GM12878 (cell line): ENCODE measurements at regions not wholly inside any gene's neighbourhood (a gene's known extent, or its start where the extent isn't known, plus 50 kb on each side); places are given as distances from the start of the nearest gene placed in this dataset.

ENCODE experiments used
- EZH2 ChIP-seq: IDR thresholded peaks from 2 replicates; pipeline ENCODE4 v1.6.1; 2012; ENCODE audit warnings: low read depth, mild to moderate bottlenecking, control low read depth, inconsistent platforms, low read length, borderline replicate concordance; ENCODE audit not compliant: control insufficient read depth
- MEF2A ChIP-seq: IDR thresholded peaks from 2 replicates; pipeline ENCODE4 v1.6.1; 2011; ENCODE audit warnings: low read depth, mild to moderate bottlenecking, low read length, moderate library complexity; ENCODE audit not compliant: insufficient read depth
- POLR2A ChIP-seq: IDR thresholded peaks from 2 replicates; pipeline ENCODE4 v1.6.1; 2011; ENCODE audit warnings: low read depth, mild to moderate bottlenecking, low read length
- SMAD1 ChIP-seq: fragments of 450-650 bp; IDR thresholded peaks from 2 replicates; pipeline ENCODE4 v1.6.1; 2018; ENCODE audit warnings: mild to moderate bottlenecking, low read depth; ENCODE audit not compliant: partially characterized antibody
- YY1 ChIP-seq: IDR thresholded peaks from 2 replicates; pipeline ENCODE4 v1.6.1; 2011; ENCODE audit warnings: low read depth, mild to moderate bottlenecking, low read length
- ZNF274 ChIP-seq: IDR thresholded peaks from one replicate; pipeline ENCODE4 v1.8.0; 2011; ENCODE audit not compliant: insufficient read length, insufficient read depth
- TF ChIP-seq, protein P1 (sequence below), 3 experiments: IDR thresholded peaks in 2 of 3; conservative IDR thresholded peaks in 1 of 3; 2 replicates each; pipeline ENCODE4 v1.5.1; 2011; ENCODE audit warnings: low read depth in 3 of 3, low read length in 3 of 3, mild to moderate bottlenecking in 3 of 3, control low read depth in 2 of 3, moderate library complexity in 2 of 3, inconsistent platforms in 1 of 3, mixed read lengths in 1 of 3; ENCODE audit not compliant: control insufficient read depth in 2 of 3, insufficient read depth in 1 of 3; ENCODE audit errors: extremely low read depth in 1 of 3

DNA sequence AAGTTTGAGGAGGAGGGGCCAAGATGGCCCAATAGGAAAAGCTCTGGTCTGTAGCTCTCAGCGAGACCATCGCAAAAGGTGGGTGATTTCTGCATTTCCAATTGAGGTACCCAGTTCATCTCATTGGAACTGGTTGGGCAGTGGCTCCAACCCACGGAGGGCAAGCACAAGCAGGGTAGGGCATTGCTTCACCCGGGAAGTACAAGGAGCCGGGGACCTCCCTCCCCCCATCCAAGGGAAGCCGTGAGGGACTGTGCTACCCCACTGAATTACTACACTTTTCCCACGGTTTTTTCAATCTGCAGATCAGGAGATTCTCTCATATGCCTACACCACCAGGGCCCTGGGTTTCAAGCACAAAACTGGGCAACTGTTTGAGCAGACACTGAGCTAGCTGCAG, 58.0 kb upstream of the EFCAB3 start:
- TF ChIP-seq EZH2 (no peak), POLR2A (no peak), MEF2A (no peak), SMAD1 (no peak), YY1 (no peak), ZNF274 (no peak)
- TF ChIP-seq, protein P1, sequence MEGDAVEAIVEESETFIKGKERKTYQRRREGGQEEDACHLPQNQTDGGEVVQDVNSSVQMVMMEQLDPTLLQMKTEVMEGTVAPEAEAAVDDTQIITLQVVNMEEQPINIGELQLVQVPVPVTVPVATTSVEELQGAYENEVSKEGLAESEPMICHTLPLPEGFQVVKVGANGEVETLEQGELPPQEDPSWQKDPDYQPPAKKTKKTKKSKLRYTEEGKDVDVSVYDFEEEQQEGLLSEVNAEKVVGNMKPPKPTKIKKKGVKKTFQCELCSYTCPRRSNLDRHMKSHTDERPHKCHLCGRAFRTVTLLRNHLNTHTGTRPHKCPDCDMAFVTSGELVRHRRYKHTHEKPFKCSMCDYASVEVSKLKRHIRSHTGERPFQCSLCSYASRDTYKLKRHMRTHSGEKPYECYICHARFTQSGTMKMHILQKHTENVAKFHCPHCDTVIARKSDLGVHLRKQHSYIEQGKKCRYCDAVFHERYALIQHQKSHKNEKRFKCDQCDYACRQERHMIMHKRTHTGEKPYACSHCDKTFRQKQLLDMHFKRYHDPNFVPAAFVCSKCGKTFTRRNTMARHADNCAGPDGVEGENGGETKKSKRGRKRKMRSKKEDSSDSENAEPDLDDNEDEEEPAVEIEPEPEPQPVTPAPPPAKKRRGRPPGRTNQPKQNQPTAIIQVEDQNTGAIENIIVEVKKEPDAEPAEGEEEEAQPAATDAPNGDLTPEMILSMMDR (IDR thresholded peaks at IDR 0.05 in 2 of 3, conservative IDR thresholded peaks at IDR 0.05 in 1 of 3; ENCODE audit: control insufficient read depth in 2 of 3, extremely low read depth in 1 of 3, insufficient read depth in 1 of 3, low read depth in 3 of 3, low read length in 3 of 3): no peak
